WTC11 (cell line): ENCODE measurements at regions not wholly inside any gene's neighbourhood (a gene's known extent, or its start where the extent isn't known, plus 50 kb on each side); places are given as distances from the start of the nearest gene placed in this dataset.

Experiments used
- ATAC-seq: fragments of 200-7000 bp; cut with Tn5 transposase; 2 replicates; pipeline ENCODE4 v1.10.0; 2021; ENCODE audit warnings: mild to moderate bottlenecking, moderate library complexity
- CTCF ChIA-PET: fragments of 300-600 bp; sonication (Branson Sonifier 250); formaldehyde crosslinking; loops from one replicate; lab custom pipeline; 2021; ENCODE audit warnings: antibody characterized with exemption; lab: Charles Lee
- POLR2A ChIA-PET: fragments of 350-600 bp; sonication (Branson Sonifier 250); formaldehyde crosslinking; loops from one replicate; lab custom pipeline; 2021; ENCODE audit warnings: antibody characterized with exemption; lab: Charles Lee
- DNase-seq: peaks from one replicate; pipeline ENCODE4 v3.0.0; 2021; ENCODE audit warnings: low spot score
- H3K27ac Mint-ChIP-seq: 2 replicates; pipeline ENCODE4 v1.8.0; 2021; ENCODE audit warnings: mixed read lengths
- H3K27me3 Mint-ChIP-seq: 2 replicates; pipeline ENCODE4 v1.8.0; 2021; ENCODE audit warnings: low read depth, mild to moderate bottlenecking, moderate library complexity, mixed read lengths
- H3K36me3 Mint-ChIP-seq: 2 replicates; pipeline ENCODE4 v1.8.0; 2021; ENCODE audit warnings: mixed read lengths
- H3K4me1 Mint-ChIP-seq: 2 replicates; pipeline ENCODE4 v1.8.0; 2022; ENCODE audit warnings: mixed read lengths
- H3K4me3 Mint-ChIP-seq: 2 replicates; pipeline ENCODE4 v1.8.0; 2021; ENCODE audit warnings: mild to moderate bottlenecking, moderate library complexity, mixed read lengths
- H3K9me3 Mint-ChIP-seq: 2 replicates; pipeline ENCODE4 v1.8.0; 2021; ENCODE audit warnings: mixed read lengths
- E2F1 ChIP-seq: sonication (generic); formaldehyde crosslinking; IDR thresholded peaks from 2 replicates; pipeline ENCODE4 v1.8.0; 2022; ENCODE audit warnings: mild to moderate bottlenecking, missing genetic modification reagents
- EMX1 ChIP-seq: fragments of 250-450 bp; sonication (Bioruptor Pico); IDR thresholded peaks from 2 replicates; pipeline ENCODE4 v1.8.0; 2021; ENCODE audit warnings: mild to moderate bottlenecking
- FOXJ3 ChIP-seq: sonication (generic); formaldehyde crosslinking; IDR thresholded peaks from 2 replicates; pipeline ENCODE4 v1.9.0; 2021; ENCODE audit warnings: missing genetic modification reagents, mild to moderate bottlenecking, borderline replicate concordance
- FOXK1 ChIP-seq: sonication (generic); formaldehyde crosslinking; IDR thresholded peaks from 2 replicates; pipeline ENCODE4 v1.8.0; 2022; ENCODE audit warnings: mild to moderate bottlenecking, moderate library complexity, missing genetic modification reagents
- HMGXB4 ChIP-seq: sonication (generic); formaldehyde crosslinking; IDR thresholded peaks from 2 replicates; pipeline ENCODE4 v1.8.1; 2023; ENCODE audit warnings: mild to moderate bottlenecking, moderate library complexity, missing genetic modification reagents
- SOX15 ChIP-seq: fragments of 250-450 bp; sonication (Bioruptor Pico); IDR thresholded peaks from 2 replicates; pipeline ENCODE4 v1.9.0; 2021; ENCODE audit warnings: mild to moderate bottlenecking
- TCF7 ChIP-seq: sonication (generic); formaldehyde crosslinking; IDR thresholded peaks from 2 replicates; pipeline ENCODE4 v1.8.0; 2022; ENCODE audit warnings: mild to moderate bottlenecking, low read depth, missing genetic modification reagents, moderate library complexity
- TEAD4 ChIP-seq: sonication (generic); formaldehyde crosslinking; IDR thresholded peaks from 2 replicates; pipeline ENCODE4 v1.8.0; 2022; ENCODE audit warnings: mild to moderate bottlenecking, missing genetic modification reagents
- ZNF281 ChIP-seq: sonication (generic); formaldehyde crosslinking; IDR thresholded peaks from 2 replicates; pipeline ENCODE4 v1.8.0; 2023; ENCODE audit warnings: mild to moderate bottlenecking, missing genetic modification reagents
- ZNF671 ChIP-seq: fragments of 250-450 bp; sonication (Bioruptor Pico); IDR thresholded peaks from 2 replicates; pipeline ENCODE4 v1.8.0; 2021; ENCODE audit warnings: mild to moderate bottlenecking
- TF ChIP-seq, protein P1 (sequence below): fragments of 250-450 bp; sonication (Bioruptor Pico); IDR thresholded peaks from 2 replicates; pipeline ENCODE4 v1.9.0; 2021; ENCODE audit warnings: moderate library complexity, mild to moderate bottlenecking, inconsistent platforms, borderline replicate concordance
- TF ChIP-seq, protein P2 (sequence below): sonication (generic); formaldehyde crosslinking; IDR thresholded peaks from 2 replicates; pipeline ENCODE4 v1.8.1; 2022; ENCODE audit warnings: mild to moderate bottlenecking, missing genetic modification reagents, moderate library complexity, borderline replicate concordance
- TF ChIP-seq, protein P3 (sequence below): sonication (generic); formaldehyde crosslinking; IDR thresholded peaks from 2 replicates; pipeline ENCODE4 v1.8.1; 2023; ENCODE audit warnings: mild to moderate bottlenecking, missing genetic modification reagents
- TF ChIP-seq, protein P4 (sequence below): fragments of 250-450 bp; sonication (Bioruptor Pico); IDR thresholded peaks from 2 replicates; pipeline ENCODE4 v2.1.2; 2022; ENCODE audit warnings: mild to moderate bottlenecking, moderate library complexity

DNA sequence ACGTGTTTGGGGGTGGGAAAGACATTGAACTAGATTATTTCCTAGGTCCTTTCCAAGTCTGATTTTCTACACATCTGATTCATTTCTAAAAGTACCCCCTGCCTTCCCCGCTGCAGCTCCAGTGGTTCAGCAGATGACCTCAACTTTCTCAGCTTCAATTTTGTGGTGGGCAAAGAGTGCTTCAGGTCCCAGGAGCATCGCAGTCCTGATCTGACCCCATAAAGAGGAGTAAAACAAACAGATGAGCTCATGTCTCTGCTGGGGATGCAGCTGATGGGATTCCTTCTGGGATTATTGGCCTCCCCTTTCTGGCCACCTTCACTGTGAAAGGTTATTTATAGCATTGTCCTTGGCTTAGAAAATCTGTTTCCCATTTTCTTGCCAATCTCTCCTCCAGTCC is 337.0 kb upstream of the PLXNA2 start:
- peaks cover 14% of the 10 kb centered on the region for H3K4me1 Mint-ChIP-seq

More for the DNA sequence above, 337.0 kb upstream of the PLXNA2 start:
- no peak overlapping the region for H3K4me3 Mint-ChIP-seq
- no peaks in the 10 kb centered on the region for H3K27me3 Mint-ChIP-seq
- TF ChIP-seq ZNF671 (CRISPR knock-in tag): no peak
- TF ChIP-seq E2F1: no peak
- no peak for TF ChIP-seq SOX15
- TF ChIP-seq, protein P1, sequence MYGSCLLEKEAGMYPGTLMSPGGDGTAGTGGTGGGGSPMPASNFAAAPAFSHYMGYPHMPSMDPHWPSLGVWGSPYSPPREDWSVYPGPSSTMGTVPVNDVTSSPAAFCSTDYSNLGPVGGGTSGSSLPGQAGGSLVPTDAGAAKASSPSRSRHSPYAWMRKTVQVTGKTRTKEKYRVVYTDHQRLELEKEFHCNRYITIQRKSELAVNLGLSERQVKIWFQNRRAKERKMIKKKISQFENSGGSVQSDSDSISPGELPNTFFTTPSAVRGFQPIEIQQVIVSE (CRISPR knock-in tag): no peak
- no peak for TF ChIP-seq HMGXB4 (CRISPR knock-in tag)
- TF ChIP-seq TEAD4 (CRISPR knock-in tag): no peak
- TF ChIP-seq, protein P2, sequence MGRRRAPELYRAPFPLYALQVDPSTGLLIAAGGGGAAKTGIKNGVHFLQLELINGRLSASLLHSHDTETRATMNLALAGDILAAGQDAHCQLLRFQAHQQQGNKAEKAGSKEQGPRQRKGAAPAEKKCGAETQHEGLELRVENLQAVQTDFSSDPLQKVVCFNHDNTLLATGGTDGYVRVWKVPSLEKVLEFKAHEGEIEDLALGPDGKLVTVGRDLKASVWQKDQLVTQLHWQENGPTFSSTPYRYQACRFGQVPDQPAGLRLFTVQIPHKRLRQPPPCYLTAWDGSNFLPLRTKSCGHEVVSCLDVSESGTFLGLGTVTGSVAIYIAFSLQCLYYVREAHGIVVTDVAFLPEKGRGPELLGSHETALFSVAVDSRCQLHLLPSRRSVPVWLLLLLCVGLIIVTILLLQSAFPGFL: no peak
- no peak for TF ChIP-seq FOXJ3
- TF ChIP-seq, protein P3, sequence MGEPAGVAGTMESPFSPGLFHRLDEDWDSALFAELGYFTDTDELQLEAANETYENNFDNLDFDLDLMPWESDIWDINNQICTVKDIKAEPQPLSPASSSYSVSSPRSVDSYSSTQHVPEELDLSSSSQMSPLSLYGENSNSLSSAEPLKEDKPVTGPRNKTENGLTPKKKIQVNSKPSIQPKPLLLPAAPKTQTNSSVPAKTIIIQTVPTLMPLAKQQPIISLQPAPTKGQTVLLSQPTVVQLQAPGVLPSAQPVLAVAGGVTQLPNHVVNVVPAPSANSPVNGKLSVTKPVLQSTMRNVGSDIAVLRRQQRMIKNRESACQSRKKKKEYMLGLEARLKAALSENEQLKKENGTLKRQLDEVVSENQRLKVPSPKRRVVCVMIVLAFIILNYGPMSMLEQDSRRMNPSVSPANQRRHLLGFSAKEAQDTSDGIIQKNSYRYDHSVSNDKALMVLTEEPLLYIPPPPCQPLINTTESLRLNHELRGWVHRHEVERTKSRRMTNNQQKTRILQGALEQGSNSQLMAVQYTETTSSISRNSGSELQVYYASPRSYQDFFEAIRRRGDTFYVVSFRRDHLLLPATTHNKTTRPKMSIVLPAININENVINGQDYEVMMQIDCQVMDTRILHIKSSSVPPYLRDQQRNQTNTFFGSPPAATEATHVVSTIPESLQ (CRISPR knock-in tag): no peak
- TF ChIP-seq TCF7 (CRISPR knock-in tag): no peak
- TF ChIP-seq FOXK1: no peak
- TF ChIP-seq, protein P4, sequence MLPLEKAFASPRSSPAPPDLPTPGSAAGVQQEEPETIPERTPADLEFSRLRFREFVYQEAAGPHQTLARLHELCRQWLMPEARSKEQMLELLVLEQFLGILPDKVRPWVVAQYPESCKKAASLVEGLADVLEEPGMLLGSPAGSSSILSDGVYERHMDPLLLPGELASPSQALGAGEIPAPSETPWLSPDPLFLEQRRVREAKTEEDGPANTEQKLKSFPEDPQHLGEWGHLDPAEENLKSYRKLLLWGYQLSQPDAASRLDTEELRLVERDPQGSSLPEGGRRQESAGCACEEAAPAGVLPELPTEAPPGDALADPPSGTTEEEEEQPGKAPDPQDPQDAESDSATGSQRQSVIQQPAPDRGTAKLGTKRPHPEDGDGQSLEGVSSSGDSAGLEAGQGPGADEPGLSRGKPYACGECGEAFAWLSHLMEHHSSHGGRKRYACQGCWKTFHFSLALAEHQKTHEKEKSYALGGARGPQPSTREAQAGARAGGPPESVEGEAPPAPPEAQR (CRISPR knock-in tag): no peak
- no peak for TF ChIP-seq ZNF281
- TF ChIP-seq EMX1: no peak
- no peak overlapping the region for H3K27ac Mint-ChIP-seq
- POLR2A ChIA-PET: no interaction called here
- H3K36me3 Mint-ChIP-seq: no peaks in the 10 kb centered on the region
- CTCF ChIA-PET: no interaction called here
- ATAC-seq: no peak
- H3K9me3 Mint-ChIP-seq: no peaks in the 10 kb centered on the region
- no peak for DNase-seq
